WTC11 (cell line): ENCODE measurements at regions not wholly inside any gene's neighbourhood (a gene's known extent, or its start where the extent isn't known, plus 50 kb on each side); places are given as distances from the start of the nearest gene placed in this dataset.

Experiments
- CTCF ChIP-seq: fragments of 200-600 bp; IDR thresholded peaks from 2 replicates; pipeline ENCODE4 v1.8.0; 2022; ENCODE audit warnings: antibody characterized with exemption
- MXD4 ChIP-seq: fragments of 250-450 bp; sonication (Bioruptor Pico); IDR thresholded peaks from 2 replicates; pipeline ENCODE4 v1.8.0; 2021; ENCODE audit warnings: mild to moderate bottlenecking, moderate library complexity, borderline replicate concordance
- USF2 ChIP-seq: sonication (generic); formaldehyde crosslinking; IDR thresholded peaks from 2 replicates; pipeline ENCODE4 v1.8.1; 2023; ENCODE audit warnings: mild to moderate bottlenecking, missing genetic modification reagents, moderate library complexity

- no peak for TF ChIP-seq CTCF
- no peak for TF ChIP-seq MXD4 (CRISPR knock-in tag)
- no peak for TF ChIP-seq USF2 (CRISPR knock-in tag)
These were observed 447.0 kb upstream of the TCF4 start for GRCh38 chr18:56034949-56035348.
